Body of pancreas (tissue), 4 donors: ENCODE measurements at regions not wholly inside any gene's neighbourhood (a gene's known extent, or its start where the extent isn't known, plus 50 kb on each side); places are given as distances from the start of the nearest gene placed in this dataset.

ENCODE experiments used
- ATAC-seq: fragments of 150-250 bp; one replicate; pipeline ENCODE4 v1.9.1; 2016
- DNase-seq, 4 donors: peaks; one replicate each; pipeline ENCODE4 v3.0.0-alpha.2; 2019
- H3K27ac ChIP-seq, 4 donors: fragments of 200-600 bp; sonication (generic); 1 replicate in 3 of 4; 2 replicates in 1 of 4; pipeline versions ENCODE4 v1.5.1 to v1.6.1; 2016 to 2019; ENCODE audit warnings: mild to moderate bottlenecking in 1 of 4, mixed read lengths in 1 of 4, moderate library complexity in 1 of 4
- H3K27me3 ChIP-seq, 2 donors: fragments of 200-600 bp; sonication (generic); one replicate each; pipeline ENCODE4 v1.6.0; 2016; ENCODE audit warnings: mild to moderate bottlenecking in 1 of 2
- H3K36me3 ChIP-seq, 2 donors: fragments of 200-600 bp; sonication (generic); replicated peaks in 1 of 2; 2 replicates each; pipeline ENCODE4 v1.5.1; 2016; ENCODE audit warnings: low read depth in 2 of 2; ENCODE audit not compliant: insufficient read depth in 1 of 2
- H3K4me1 ChIP-seq: fragments of 200-600 bp; sonication (generic); one replicate; pipeline ENCODE4 v1.6.0; 2016
- H3K4me3 ChIP-seq, 2 donors: fragments of 200-600 bp; sonication (generic); 1 replicate in 1 of 2; 2 replicates in 1 of 2; pipeline ENCODE4 v1.5.1; 2016 to 2019
- H3K9me3 ChIP-seq, 3 donors: fragments of 200-600 bp; sonication (generic); 1 replicate in 2 of 3; 2 replicates in 1 of 3; pipeline ENCODE4 v1.5.1; 2016
- CTCF ChIP-seq, 7 experiments: fragments of 450-650 bp in 4 of 7; fragments of 200-600 bp in 3 of 7; sonication (generic) in 3 of 7; IDR thresholded peaks; one replicate each; pipeline ENCODE4 v1.5.1; 2016 to 2019; ENCODE audit warnings: antibody characterized with exemption in 7 of 7
- POLR2A ChIP-seq, 3 donors: fragments of 450-650 bp; IDR thresholded peaks; one replicate each; pipeline ENCODE4 v1.6.1; 2016; ENCODE audit warnings: antibody characterized with exemption in 3 of 3, mild to moderate bottlenecking in 2 of 3
- WGBS, 2 donors: methylation state at CpG; one replicate each; pipeline ENCODE4 v1.1.5; 2017; 5-methylcytosine and 5-hydroxymethylcytosine counted together
- intact Hi-C: fragments of 100-400 bp; cut with DNase I; formaldehyde crosslinking; loops from one replicate; pipeline ENCODE4 v1.15.1; 2023

- TF ChIP-seq CTCF (IDR thresholded peaks at IDR 0.05) (no peak), POLR2A (IDR thresholded peaks at IDR 0.05) (no peak)
- H3K27ac ChIP-seq = peak overlapping the region in 3 of 4 donors; percentile 62 to 72 (median 72)
- no peaks in the 10 kb centered on the region for H3K9me3 ChIP-seq
- peaks cover 15% of the 10 kb centered on the region for H3K4me1 ChIP-seq
- no peaks in the 10 kb centered on the region for H3K27me3 ChIP-seq
- no peaks in the 10 kb centered on the region for H3K36me3 ChIP-seq
- DNase-seq (no peak), ATAC-seq (no peak)
- H3K4me3 ChIP-seq = no peak overlapping the region
- 81 to 88% methylated on average over 11 to 14 of the region's 15 CpGs for WGBS, 2 donors
- intact Hi-C loops = loop anchor here (10.0 kb wide), 1 partner anchor 63 kb away; the partner anchor contains the start of gene BCOR
These were observed 59.7 kb upstream of the BCOR start for GRCh38 chrX:40157228-40158035.

- H3K4me3 ChIP-seq = no peak overlapping the region
- WGBS, 2 donors = 98% methylated on average over 22 of the region's 41 CpGs; no CpG with 5 or more reads in 1 of the 2 donors
- no peak for ATAC-seq
- H3K27me3 ChIP-seq = no peaks in the 10 kb centered on the region
- no peaks in the 10 kb centered on the region for H3K36me3 ChIP-seq
- TF ChIP-seq CTCF (IDR thresholded peaks at IDR 0.05) (no peak), POLR2A (IDR thresholded peaks at IDR 0.05) (no peak)
- H3K27ac ChIP-seq = no peak overlapping the region
- intact Hi-C loops = loop anchor here (10.0 kb wide), 1 partner anchor 62 kb away; the partner anchor contains the start of gene BCOR
- DNase-seq = no peak
- H3K9me3 ChIP-seq = no peaks in the 10 kb centered on the region
- H3K4me1 ChIP-seq = peaks cover 23% of the 10 kb centered on the region
These were observed 58.9 kb upstream of the BCOR start for GRCh38 chrX:40156470-40157227.

GRCh38 chrX:40155589-40156469 lies 58.1 kb upstream of the BCOR start:
- ATAC-seq = no peak
- intact Hi-C loops = loop anchor here (10.0 kb wide), 1 partner anchor 61 kb away; the partner anchor contains the start of gene BCOR

More at GRCh38 chrX:40155589-40156469, 58.1 kb upstream of the BCOR start:
- H3K4me1 ChIP-seq = peaks cover 26% of the 10 kb centered on the region
- 57 to 85% methylated on average over 8 to 14 of the region's 73 CpGs for WGBS, 2 donors
- no peaks in the 10 kb centered on the region for H3K27me3 ChIP-seq
- TF ChIP-seq CTCF (IDR thresholded peaks at IDR 0.05) = no peak
- no peak for TF ChIP-seq POLR2A (IDR thresholded peaks at IDR 0.05)
- no peaks in the 10 kb centered on the region for H3K9me3 ChIP-seq
- H3K27ac ChIP-seq = peak overlapping the region in 3 of 4 donors; percentile 53 to 86 (median 74)
- no peaks in the 10 kb centered on the region for H3K36me3 ChIP-seq
- no peak for DNase-seq
- no peak overlapping the region for H3K4me3 ChIP-seq
